HG03103 (cell line): ENCODE measurements at regions not wholly inside any gene's neighbourhood (a gene's known extent, or its start where the extent isn't known, plus 50 kb on each side); places are given as distances from the start of the nearest gene placed in this dataset.

Source experiments
- ATAC-seq: cut with Tn5 transposase; IDR thresholded peaks from one replicate; pipeline ENCODE4 v1.9.1; 2021; ENCODE audit warnings: low read depth; ENCODE audit not compliant: unreplicated experiment

DNA sequence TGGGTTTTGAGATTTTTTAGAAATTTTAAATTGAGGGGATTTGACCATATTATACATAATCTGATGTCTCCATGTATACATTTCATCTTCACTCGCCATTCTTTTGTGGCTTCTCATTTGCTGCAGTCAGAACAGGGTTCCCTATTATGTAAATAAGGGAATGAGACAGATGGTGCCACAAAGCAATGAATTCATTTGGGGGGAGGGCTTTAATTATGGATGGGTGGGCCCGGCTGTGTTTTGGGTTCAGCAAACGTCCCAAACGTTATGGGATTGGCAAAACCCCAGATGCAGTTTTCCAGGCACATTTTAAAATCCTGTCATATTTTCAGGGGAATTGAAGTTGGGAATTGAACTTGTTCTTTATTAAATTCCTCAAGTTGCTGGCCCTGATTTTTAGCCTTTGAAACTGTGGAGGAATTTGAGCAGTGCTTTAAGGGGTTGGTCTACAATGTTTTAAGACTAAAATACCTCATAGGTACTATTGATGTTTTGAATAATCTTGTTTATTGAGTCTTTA lies 558.5 kb upstream of the ZNF462 start:
- no peak for ATAC-seq

DNA sequence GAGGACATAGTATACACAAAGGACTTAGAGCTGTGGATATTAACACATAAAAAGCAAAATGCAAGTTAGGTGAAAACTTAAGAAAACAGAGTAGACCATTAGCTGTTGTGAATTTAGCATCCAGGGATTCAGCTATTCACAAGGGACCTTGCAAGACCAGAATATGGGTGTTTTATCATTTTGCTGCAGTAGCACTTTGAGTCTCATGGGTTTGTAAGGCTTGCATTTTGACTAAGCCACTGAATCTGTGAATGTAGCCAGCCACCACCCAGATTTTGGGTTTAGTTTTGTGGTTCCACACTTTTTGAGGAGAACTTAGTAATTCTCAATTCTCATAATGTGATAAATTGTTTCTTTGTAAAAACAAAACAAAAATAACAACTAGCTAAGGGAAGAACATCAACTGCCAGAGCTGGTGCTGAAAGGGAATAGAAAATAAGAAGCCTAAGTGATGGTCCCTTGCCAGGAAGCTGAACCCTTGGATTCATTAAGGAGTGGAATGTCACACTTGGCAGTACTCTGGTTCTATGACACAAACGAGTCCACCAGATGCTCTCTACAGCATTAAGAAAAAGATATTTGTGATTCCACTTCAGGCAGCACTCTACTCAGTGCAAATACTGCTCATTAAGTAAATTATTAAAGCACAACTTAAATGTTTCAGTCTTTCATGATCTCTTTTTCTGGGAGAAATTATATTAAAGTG lies 557.4 kb upstream of the ZNF462 start:
- no peak for ATAC-seq

GRCh38 chr9:106307670-106308069 lies 555.3 kb upstream of the ZNF462 start:
- ATAC-seq, result no peak

GRCh38 chr9:106309925-106310324 lies 553.0 kb upstream of the ZNF462 start:
- ATAC-seq, result no peak

- no peak for ATAC-seq
Measured at GRCh38 chr9:106310782-106311181, 552.2 kb upstream of the ZNF462 start.

- no peak for ATAC-seq
Measured at GRCh38 chr9:106312906-106313305, 550.1 kb upstream of the ZNF462 start.

GRCh38 chr9:106314476-106314875 lies 548.5 kb upstream of the ZNF462 start:
- no peak for ATAC-seq

- ATAC-seq, result no peak
Measured at GRCh38 chr9:106321394-106322180, 541.4 kb upstream of the ZNF462 start.

- no peak for ATAC-seq
Measured at GRCh38 chr9:106322706-106323245, 540.2 kb upstream of the ZNF462 start.

DNA sequence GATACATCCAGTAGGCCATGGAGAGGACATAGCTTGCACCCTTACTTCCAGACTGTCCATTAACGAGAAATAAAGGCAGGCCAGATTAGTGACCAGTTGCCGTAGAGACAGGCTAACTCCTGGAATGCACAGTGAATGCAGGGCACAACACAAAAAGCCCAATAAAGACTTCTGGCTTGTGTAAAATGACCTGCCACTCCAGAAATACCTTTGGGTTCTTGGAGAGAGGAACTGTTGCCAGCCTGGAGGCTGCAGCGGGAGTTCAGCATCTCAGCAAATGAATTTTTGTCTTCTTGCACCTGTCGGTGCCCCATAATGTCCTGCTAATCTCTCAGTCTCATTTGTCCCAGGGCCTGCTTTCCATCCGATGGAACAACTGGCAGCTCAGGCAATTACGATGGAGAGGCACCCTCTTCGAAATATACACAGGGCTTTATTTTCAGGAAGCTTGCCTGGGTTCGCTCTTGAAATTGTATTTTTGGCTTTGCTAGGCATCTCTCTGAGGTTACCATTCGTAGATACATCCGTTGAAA lies 538.8 kb upstream of the ZNF462 start:
- no peak for ATAC-seq

- no peak for ATAC-seq
Measured at GRCh38 chr9:106324591-106325280, 538.2 kb upstream of the ZNF462 start.

DNA sequence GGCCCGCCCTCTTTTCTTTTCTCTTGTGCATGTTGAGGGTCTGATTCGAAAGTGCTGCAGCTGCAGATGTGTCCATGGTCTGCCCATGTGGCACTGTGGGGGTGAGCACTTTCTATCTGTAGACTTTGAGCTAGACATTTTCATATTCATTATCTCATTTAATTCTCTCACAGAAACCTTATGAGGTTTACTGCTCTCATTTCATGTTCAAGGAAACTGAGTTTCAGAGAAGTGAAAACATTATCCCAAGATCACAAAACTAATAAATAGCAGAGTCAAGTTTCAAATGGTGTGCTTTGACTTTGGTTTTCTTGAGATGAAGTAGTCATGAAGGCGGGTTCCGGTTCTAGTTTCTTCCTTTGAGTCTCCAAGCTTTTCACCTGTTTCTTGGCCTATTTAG lies 536.5 kb upstream of the ZNF462 start:
- ATAC-seq, result no peak

GRCh38 chr9:106333481-106333880 lies 529.5 kb upstream of the ZNF462 start:
- ATAC-seq, result no peak

GRCh38 chr9:106334081-106334480 lies 528.9 kb upstream of the ZNF462 start:
- no peak for ATAC-seq

- no peak for ATAC-seq
Measured at GRCh38 chr9:106339882-106340281, 523.1 kb upstream of the ZNF462 start.

DNA sequence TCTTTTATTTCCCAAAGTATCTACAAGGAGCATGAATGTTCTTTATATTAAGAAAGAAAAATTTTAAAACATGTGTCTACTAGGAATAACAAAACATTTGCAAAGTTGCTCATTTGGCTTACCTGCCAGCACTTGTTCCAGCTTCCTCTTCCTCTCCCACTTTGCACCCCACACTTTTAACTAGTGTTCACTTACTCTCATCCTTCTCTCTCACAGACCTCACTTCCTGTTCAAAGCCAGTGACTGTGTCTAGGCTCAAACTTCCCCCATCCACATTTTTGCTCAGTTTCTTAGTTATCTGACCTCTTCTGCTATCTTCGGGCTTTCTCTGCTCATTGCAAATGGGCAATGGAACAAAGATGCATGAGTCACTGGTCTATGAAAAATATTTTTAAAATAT lies 512.2 kb upstream of the ZNF462 start:
- no peak for ATAC-seq

GRCh38 chr9:106356924-106357323 lies 506.0 kb upstream of the ZNF462 start:
- ATAC-seq, result no peak

DNA sequence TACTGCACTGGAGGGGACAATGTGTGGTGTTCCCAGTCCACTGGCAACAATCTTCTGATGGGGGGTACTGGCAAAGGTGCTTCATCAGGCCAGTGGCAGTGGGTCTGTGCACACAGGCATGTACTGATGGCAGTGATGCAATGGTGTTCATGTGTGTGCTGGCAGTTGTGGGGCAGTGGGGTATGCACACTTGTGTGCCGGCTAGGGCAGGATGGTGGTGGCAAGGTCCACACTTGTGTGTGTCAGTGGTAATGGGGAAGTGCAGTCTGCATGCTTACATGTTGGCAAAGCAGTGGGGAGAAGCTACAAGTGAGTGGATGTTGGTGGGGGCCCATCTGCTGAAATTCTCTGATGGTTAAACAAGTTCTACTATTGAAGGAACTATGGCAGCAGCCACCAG lies 504.6 kb upstream of the ZNF462 start:
- no peak for ATAC-seq

DNA sequence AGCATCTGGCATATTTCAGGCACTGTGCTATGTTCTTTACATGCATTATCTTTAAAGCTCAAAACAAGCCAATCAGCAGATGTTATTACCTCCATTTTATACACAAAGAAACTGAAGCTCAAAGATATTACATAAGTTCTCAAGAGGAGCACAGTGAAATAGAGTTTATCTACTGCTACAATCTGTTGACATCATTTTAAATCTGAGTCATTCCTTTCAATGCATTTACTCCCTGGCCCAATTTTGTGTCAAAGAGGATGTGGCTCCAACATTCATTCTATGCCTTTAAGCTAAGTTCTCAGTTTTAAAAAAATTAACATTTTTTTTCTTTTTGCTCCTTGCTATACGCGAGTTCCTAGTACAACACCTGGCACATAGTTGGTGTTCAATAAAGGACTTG lies 486.3 kb upstream of the ZNF462 start:
- no peak for ATAC-seq

DNA sequence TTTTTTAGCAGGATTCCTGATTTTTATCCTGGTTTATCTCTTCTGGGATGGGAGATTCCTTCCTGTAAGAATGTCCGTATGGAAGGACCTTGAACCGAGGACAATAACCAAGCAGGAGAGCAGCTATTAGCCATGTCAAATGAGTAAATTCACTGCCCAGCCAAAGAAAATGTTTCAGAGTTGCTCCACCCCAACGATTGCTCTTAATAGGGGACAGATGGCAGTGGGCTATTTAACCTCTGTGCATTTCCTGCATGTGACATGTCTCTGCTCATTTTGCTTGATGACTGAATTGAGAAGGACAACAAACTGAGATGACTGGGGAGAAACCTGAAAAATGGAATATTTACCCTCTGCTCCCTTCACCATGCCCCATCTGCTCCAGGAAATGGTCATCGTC lies 479.9 kb upstream of the ZNF462 start:
- ATAC-seq, result no peak

DNA sequence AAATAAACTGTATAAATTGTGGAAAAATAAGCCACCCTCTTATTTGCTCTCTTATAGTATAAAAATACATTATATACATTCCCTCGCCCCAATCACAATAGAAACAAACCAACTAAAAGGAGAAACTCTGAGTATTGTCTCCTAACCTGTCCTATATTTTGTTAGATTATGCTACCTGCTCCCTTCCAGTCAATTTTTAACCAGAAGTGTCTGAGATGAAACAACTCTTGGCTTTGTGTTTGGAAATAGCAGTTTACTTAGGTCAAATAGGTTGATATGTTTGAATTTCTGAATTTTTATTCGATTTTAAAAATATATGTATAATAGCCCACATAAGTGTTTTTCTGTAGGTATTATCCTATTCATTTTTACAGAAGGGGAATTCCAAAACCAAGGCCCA lies 475.0 kb upstream of the ZNF462 start:
- ATAC-seq, result no peak
